ENCODE measurements at regions not wholly inside any gene's neighbourhood (a gene's known extent, or its start where the extent isn't known, plus 50 kb on each side); places are given as distances from the start of the nearest gene placed in this dataset.

GRCh38 chr6:99066044-99066443 lies 118.3 kb upstream of the FBXL4 start:
- Histone ChIP-seq H3K9me3 (no peaks in the 10 kb centered on the region), H3F3A (replicated peaks; ENCODE audit: insufficient read depth) (no peaks in the 10 kb centered on the region), H3K4me3 (ENCODE audit: low read depth in 2 of 2, low read length in 1 of 2) (no peak overlapping the region), H3K27ac (ENCODE audit: low read depth in 2 of 2, low read length in 1 of 2) (no peak overlapping the region), H3K79me2 (ENCODE audit: insufficient read depth) (no peaks in the 10 kb centered on the region), H2AFZ (ENCODE audit: low read depth) (no peak overlapping the region), H3K4me1 (ENCODE audit: control insufficient read depth in 1 of 2, insufficient read depth in 2 of 2, low read depth in 1 of 2, low read length in 1 of 2) (peaks cover 0 to 2% of the 10 kb centered on the region in 2 experiments; a peak in 2 of 4 replicates), H3K9ac (no peak overlapping the region), H4K20me1 (ENCODE audit: insufficient read depth) (no peaks in the 10 kb centered on the region), H3K4me2 (no peak overlapping the region), H3K27me3 (ENCODE audit: insufficient read depth) (no peaks in the 10 kb centered on the region), H3K9me2 (no peaks in the 10 kb centered on the region), H3K36me3 (replicated peaks in 1 of 2; ENCODE audit: control insufficient read depth in 1 of 2, insufficient read depth in 2 of 2, low read length in 1 of 2) (no peaks in the 10 kb centered on the region)
- no peak for DNase-seq
- ChIA-PET POLR2A (no interaction called here), CTCF (no interaction called here)
- no peak for TF ChIP-seq TCF12 (IDR thresholded peaks at IDR 0.05)
- TF ChIP-seq RAD21 (IDR thresholded peaks at IDR 0.05; ENCODE audit: low read length) = no peak
- TF ChIP-seq CTCF (IDR thresholded peaks at IDR 0.05) = no peak
- no peak for TF ChIP-seq MAX (IDR thresholded peaks at IDR 0.05; ENCODE audit: low read depth)
- no peak for TF ChIP-seq ZBTB33 (IDR thresholded peaks at IDR 0.05; ENCODE audit: borderline replicate concordance, low read depth)
- no peak for TF ChIP-seq SMC3 (IDR thresholded peaks at IDR 0.05; ENCODE audit: low read depth, low read length)
- no peak for TF ChIP-seq EP300 (IDR thresholded peaks at IDR 0.05; ENCODE audit: borderline replicate concordance in 1 of 2, low read depth in 1 of 2, low read length in 1 of 2)
- no peak for TF ChIP-seq MXI1 (IDR thresholded peaks at IDR 0.05; ENCODE audit: low read depth, low read length)
- TF ChIP-seq YY1 (IDR thresholded peaks at IDR 0.05; ENCODE audit: low read depth) = no peak
- no peak for TF ChIP-seq TAF1 (IDR thresholded peaks at IDR 0.05; ENCODE audit: borderline replicate concordance, low read depth, low read length)
- no peak for TF ChIP-seq GATA2 (CRISPR knock-in tag; IDR thresholded peaks at IDR 0.05)
- no peak for TF ChIP-seq ELF1 (IDR thresholded peaks at IDR 0.05)
- no peak for TF ChIP-seq TEAD4 (IDR thresholded peaks at IDR 0.05; ENCODE audit: borderline replicate concordance, insufficient read depth)
- TF ChIP-seq FOXM1 (IDR thresholded peaks at IDR 0.05; ENCODE audit: low read depth) = no peak
- no peak for TF ChIP-seq EZH2phosphoT487 (IDR thresholded peaks at IDR 0.05; ENCODE audit: borderline replicate concordance, low read depth)
- TF ChIP-seq NFIC (IDR thresholded peaks at IDR 0.05; ENCODE audit: borderline replicate concordance) = no peak
- no peak for TF ChIP-seq NRF1 (IDR thresholded peaks at IDR 0.05; ENCODE audit: low read depth, low read length)
- no peak for TF ChIP-seq RXRA (IDR thresholded peaks at IDR 0.05; ENCODE audit: borderline replicate concordance, low read depth)
- TF ChIP-seq RFX5 (IDR thresholded peaks at IDR 0.05; ENCODE audit: low read length) = no peak
- 61% methylated on average over 3 of the region's 3 CpGs for WGBS (ENCODE audit: low lambda C conversion rate)
